HCT116 (cell line): ENCODE measurements at regions not wholly inside any gene's neighbourhood (a gene's known extent, or its start where the extent isn't known, plus 50 kb on each side); places are given as distances from the start of the nearest gene placed in this dataset.

Experiments used
- EZH2 ChIP-seq: fragments of 200-600 bp; sonication (generic); IDR thresholded peaks from 2 replicates; pipeline ENCODE4 v1.6.1; 2017; ENCODE audit warnings: antibody characterized with exemption, mixed run types
- MAX ChIP-seq: IDR thresholded peaks from 2 replicates; pipeline ENCODE4 v1.6.1; 2012
- POLR2A ChIP-seq: IDR thresholded peaks from 2 replicates; pipeline ENCODE4 v1.7.0; 2011; ENCODE audit warnings: borderline replicate concordance; ENCODE audit not compliant: insufficient read depth, insufficient read length; ENCODE audit errors: extremely low read depth
- RAD21 ChIP-seq: IDR thresholded peaks from 2 replicates; pipeline ENCODE4 v1.6.1; 2012; ENCODE audit warnings: low read depth, mild to moderate bottlenecking
- YY1 ChIP-seq: IDR thresholded peaks from 2 replicates; pipeline ENCODE4 v1.6.1; 2011; ENCODE audit warnings: low read length, low read depth, moderate library complexity, mild to moderate bottlenecking; ENCODE audit not compliant: insufficient replicate concordance; ENCODE audit errors: extremely low read depth
- TF ChIP-seq, protein P1 (sequence below), 3 experiments: fragments of 200-600 bp in 1 of 3; sonication (generic) in 1 of 3; IDR thresholded peaks in 2 of 3; conservative IDR thresholded peaks in 1 of 3; 2 replicates each; pipeline ENCODE4 v1.5.1; 2012 to 2017; ENCODE audit warnings: low read depth in 2 of 3, low read length in 2 of 3, antibody characterized with exemption in 1 of 3, borderline replicate concordance in 1 of 3, control low read depth in 1 of 3, mild to moderate bottlenecking in 1 of 3, mixed read lengths in 1 of 3, mixed run types in 1 of 3, moderate library complexity in 1 of 3; ENCODE audit not compliant: insufficient read depth in 1 of 3

- TF ChIP-seq RAD21 (peak; percentile 30; the same call in 1 of the 2 replicates), POLR2A (no peak), MAX (peak; percentile 67; the same call in 1 of the 2 replicates), YY1 (peak; percentile 13), EZH2 (no peak)
- TF ChIP-seq, protein P1, sequence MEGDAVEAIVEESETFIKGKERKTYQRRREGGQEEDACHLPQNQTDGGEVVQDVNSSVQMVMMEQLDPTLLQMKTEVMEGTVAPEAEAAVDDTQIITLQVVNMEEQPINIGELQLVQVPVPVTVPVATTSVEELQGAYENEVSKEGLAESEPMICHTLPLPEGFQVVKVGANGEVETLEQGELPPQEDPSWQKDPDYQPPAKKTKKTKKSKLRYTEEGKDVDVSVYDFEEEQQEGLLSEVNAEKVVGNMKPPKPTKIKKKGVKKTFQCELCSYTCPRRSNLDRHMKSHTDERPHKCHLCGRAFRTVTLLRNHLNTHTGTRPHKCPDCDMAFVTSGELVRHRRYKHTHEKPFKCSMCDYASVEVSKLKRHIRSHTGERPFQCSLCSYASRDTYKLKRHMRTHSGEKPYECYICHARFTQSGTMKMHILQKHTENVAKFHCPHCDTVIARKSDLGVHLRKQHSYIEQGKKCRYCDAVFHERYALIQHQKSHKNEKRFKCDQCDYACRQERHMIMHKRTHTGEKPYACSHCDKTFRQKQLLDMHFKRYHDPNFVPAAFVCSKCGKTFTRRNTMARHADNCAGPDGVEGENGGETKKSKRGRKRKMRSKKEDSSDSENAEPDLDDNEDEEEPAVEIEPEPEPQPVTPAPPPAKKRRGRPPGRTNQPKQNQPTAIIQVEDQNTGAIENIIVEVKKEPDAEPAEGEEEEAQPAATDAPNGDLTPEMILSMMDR (IDR thresholded peaks at IDR 0.05 in 2 of 3, conservative IDR thresholded peaks at IDR 0.05 in 1 of 3; ENCODE audit: borderline replicate concordance in 1 of 3, insufficient read depth in 1 of 3, low read depth in 2 of 3, low read length in 2 of 3) = no peak
Observed at GRCh38 chr20:22389836-22390542, 194.4 kb downstream of the FOXA2 start.
